ENCODE measurements at regions not wholly inside any gene's neighbourhood (a gene's known extent, or its start where the extent isn't known, plus 50 kb on each side); places are given as distances from the start of the nearest gene placed in this dataset.

DNA sequence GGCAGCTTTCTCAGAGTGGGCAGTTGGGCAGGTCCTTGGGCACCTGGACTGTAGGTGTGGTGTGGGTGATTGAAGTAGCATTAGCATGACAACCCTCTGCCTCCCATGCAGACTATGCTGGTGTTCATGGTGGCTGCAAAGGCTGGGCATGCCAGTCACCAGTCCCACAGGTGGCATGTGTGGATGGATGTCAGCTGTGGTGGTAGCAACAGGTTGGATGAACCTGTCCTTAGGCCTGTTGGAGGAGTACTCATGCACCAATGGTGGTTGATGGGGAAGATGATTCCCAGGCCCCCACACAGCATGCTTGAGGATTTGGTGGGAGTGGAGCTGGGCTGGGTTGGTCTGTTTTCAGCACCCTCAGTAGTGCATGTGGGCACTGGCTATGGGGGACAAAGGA, 251.1 kb downstream of the PAX1 start:
- Histone ChIP-seq H3K79me2 (ENCODE audit: control insufficient read depth, insufficient read depth, low read length) (no peaks in the 10 kb centered on the region), H3K36me3 (ENCODE audit: control insufficient read depth, insufficient read depth, low read length) (no peaks in the 10 kb centered on the region), H3K4me1 (replicated peaks in 1 of 2; ENCODE audit: control insufficient read depth in 2 of 2, insufficient read depth in 2 of 2, low read length in 2 of 2) (no peaks in the 10 kb centered on the region), H4K20me1 (replicated peaks; ENCODE audit: control insufficient read depth, insufficient read depth, low read length) (no peaks in the 10 kb centered on the region), H3K27ac (ENCODE audit: extremely low read depth, low read depth, low read length) (no peak overlapping the region), H3K4me3 (no peak overlapping the region), H3K9me3 (replicated peaks; ENCODE audit: control insufficient read depth, insufficient read depth, low read depth, low read length) (no peaks in the 10 kb centered on the region), H2AFZ (ENCODE audit: low read depth, low read length) (no peak overlapping the region), H3K4me2 (ENCODE audit: insufficient read depth, low read length) (no peak overlapping the region), H3K27me3 (ENCODE audit: control insufficient read depth in 2 of 2, insufficient read depth in 2 of 2, low read length in 2 of 2) (no peaks in the 10 kb centered on the region), H3K9ac (ENCODE audit: insufficient read depth in 1 of 2, low read depth in 2 of 2, low read length in 2 of 2) (no peak overlapping the region), H3K9me1 (ENCODE audit: control insufficient read depth, insufficient read depth, low read length) (no peaks in the 10 kb centered on the region)
- BruUV-seq (replicated peaks) = no TSS peak
- TF ChIP-seq TGIF2 (CRISPR knock-in tag; IDR thresholded peaks at IDR 0.05) (no peak), PHTF2 (CRISPR knock-in tag; IDR thresholded peaks at IDR 0.05) (no peak)
- ATAC-seq (no peak), FAIRE-seq (no peak), DNase-seq (ENCODE audit: extremely low read depth in 1 of 4, low spot score in 3 of 4) (no peak)
- in situ Hi-C loops (cut with MboI) = no loop called here
- POLR2A ChIA-PET = no interaction called here
- intact Hi-C loops (cut with micrococcal nuclease) = no loop called here
- CTCF ChIA-PET (ENCODE audit: low intra/inter-chr PET ratio) = no interaction called here

DNA sequence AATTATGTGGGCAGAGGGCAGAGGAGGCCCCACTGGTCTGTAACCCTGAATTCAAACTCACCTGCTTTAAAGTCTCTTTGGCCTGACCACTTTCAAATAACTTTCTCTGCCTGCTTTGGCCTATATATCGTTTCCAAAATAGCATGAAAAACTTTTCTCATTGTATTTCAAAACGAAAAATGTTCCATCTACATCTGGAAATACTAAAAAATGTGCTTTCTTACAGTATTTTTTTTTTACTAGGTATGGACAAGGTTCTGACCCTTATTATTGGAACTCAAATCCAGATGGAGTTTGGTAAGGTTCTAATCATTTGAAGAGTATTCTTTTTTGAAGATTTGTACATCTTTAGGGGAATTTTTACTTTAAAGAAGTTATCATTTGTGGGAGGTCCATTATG, 241.9 kb downstream of the PAX1 start:
- no peaks in the 10 kb centered on the region for H3K9me3 ChIP-seq (replicated peaks; ENCODE audit: control insufficient read depth, insufficient read depth, low read depth, low read length)
- CTCF ChIA-PET (ENCODE audit: low intra/inter-chr PET ratio) = no interaction called here
- FAIRE-seq = no peak
- no peak overlapping the region for H3K4me2 ChIP-seq (ENCODE audit: insufficient read depth, low read length)
- TF ChIP-seq WHSC1 (IDR thresholded peaks at IDR 0.05; ENCODE audit: low read length) (no peak), ZNF778 (CRISPR knock-in tag; IDR thresholded peaks at IDR 0.05) (no peak), POLR2AphosphoS2 (IDR thresholded peaks at IDR 0.05; ENCODE audit: low read length) (no peak), RBM15 (IDR thresholded peaks at IDR 0.05; ENCODE audit: insufficient read depth, low read length) (no peak), PPARD (CRISPR knock-in tag; IDR thresholded peaks at IDR 0.05) (no peak), HIVEP1 (CRISPR knock-in tag; IDR thresholded peaks at IDR 0.05) (no peak)
- TF ChIP-seq, protein P1, sequence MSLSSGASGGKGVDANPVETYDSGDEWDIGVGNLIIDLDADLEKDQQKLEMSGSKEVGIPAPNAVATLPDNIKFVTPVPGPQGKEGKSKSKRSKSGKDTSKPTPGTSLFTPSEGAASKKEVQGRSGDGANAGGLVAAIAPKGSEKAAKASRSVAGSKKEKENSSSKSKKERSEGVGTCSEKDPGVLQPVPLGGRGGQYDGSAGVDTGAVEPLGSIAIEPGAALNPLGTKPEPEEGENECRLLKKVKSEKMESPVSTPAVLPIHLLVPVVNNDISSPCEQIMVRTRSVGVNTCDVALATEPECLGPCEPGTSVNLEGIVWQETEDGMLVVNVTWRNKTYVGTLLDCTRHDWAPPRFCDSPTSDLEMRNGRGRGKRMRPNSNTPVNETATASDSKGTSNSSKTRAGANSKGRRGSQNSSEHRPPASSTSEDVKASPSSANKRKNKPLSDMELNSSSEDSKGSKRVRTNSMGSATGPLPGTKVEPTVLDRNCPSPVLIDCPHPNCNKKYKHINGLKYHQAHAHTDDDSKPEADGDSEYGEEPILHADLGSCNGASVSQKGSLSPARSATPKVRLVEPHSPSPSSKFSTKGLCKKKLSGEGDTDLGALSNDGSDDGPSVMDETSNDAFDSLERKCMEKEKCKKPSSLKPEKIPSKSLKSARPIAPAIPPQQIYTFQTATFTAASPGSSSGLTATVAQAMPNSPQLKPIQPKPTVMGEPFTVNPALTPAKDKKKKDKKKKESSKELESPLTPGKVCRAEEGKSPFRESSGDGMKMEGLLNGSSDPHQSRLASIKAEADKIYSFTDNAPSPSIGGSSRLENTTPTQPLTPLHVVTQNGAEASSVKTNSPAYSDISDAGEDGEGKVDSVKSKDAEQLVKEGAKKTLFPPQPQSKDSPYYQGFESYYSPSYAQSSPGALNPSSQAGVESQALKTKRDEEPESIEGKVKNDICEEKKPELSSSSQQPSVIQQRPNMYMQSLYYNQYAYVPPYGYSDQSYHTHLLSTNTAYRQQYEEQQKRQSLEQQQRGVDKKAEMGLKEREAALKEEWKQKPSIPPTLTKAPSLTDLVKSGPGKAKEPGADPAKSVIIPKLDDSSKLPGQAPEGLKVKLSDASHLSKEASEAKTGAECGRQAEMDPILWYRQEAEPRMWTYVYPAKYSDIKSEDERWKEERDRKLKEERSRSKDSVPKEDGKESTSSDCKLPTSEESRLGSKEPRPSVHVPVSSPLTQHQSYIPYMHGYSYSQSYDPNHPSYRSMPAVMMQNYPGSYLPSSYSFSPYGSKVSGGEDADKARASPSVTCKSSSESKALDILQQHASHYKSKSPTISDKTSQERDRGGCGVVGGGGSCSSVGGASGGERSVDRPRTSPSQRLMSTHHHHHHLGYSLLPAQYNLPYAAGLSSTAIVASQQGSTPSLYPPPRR (CRISPR knock-in tag; IDR thresholded peaks at IDR 0.05; ENCODE audit: borderline replicate concordance) = no peak
- no peak overlapping the region for H2AFZ ChIP-seq (ENCODE audit: low read depth, low read length)
- H4K20me1 ChIP-seq (replicated peaks; ENCODE audit: control insufficient read depth, insufficient read depth, low read length) = no peaks in the 10 kb centered on the region
- in situ Hi-C loops (cut with MboI) = no loop called here
- no TSS peak for BruUV-seq (replicated peaks)
- DNase-seq (ENCODE audit: extremely low read depth in 1 of 4, low spot score in 3 of 4) = no peak
- no peaks in the 10 kb centered on the region for H3K36me3 ChIP-seq (ENCODE audit: control insufficient read depth, insufficient read depth, low read length)
- no peaks in the 10 kb centered on the region for H3K79me2 ChIP-seq (ENCODE audit: control insufficient read depth, insufficient read depth, low read length)
- H3K9ac ChIP-seq (ENCODE audit: insufficient read depth in 1 of 2, low read depth in 2 of 2, low read length in 2 of 2) = no peak overlapping the region
- no peak overlapping the region for H3K4me3 ChIP-seq
- POLR2A ChIA-PET = no interaction called here
- H3K4me1 ChIP-seq (replicated peaks in 1 of 2; ENCODE audit: control insufficient read depth in 2 of 2, insufficient read depth in 2 of 2, low read length in 2 of 2) = no peaks in the 10 kb centered on the region
- H3K27ac ChIP-seq (ENCODE audit: extremely low read depth, low read depth, low read length) = no peak overlapping the region
- 0% methylated on average over 2 of the region's 2 CpGs for WGBS (ENCODE audit: insufficient coverage, low coverage, missing lambda C conversion rate)
- H3K9me1 ChIP-seq (ENCODE audit: control insufficient read depth, insufficient read depth, low read length) = no peaks in the 10 kb centered on the region
- no peak for ATAC-seq
- intact Hi-C loops (cut with micrococcal nuclease) = no loop called here
- no peaks in the 10 kb centered on the region for H3K27me3 ChIP-seq (ENCODE audit: control insufficient read depth in 2 of 2, insufficient read depth in 2 of 2, low read length in 2 of 2)

All from K562 (cell line).